ENCODE measurements at regions not wholly inside any gene's neighbourhood (a gene's known extent, or its start where the extent isn't known, plus 50 kb on each side); places are given as distances from the start of the nearest gene placed in this dataset.

- H3K4me3 Mint-ChIP-seq = no peak overlapping the region
- DNase-seq (ENCODE audit: low spot score) = no peak
- H3K4me1 Mint-ChIP-seq (ENCODE audit: low read depth) = no peaks in the 10 kb centered on the region
- no peaks in the 10 kb centered on the region for H3K36me3 Mint-ChIP-seq (ENCODE audit: low read depth)
- intact Hi-C loops (cut with micrococcal nuclease) = no loop called here
- no peak overlapping the region for H3K27ac Mint-ChIP-seq
- peaks cover 4% of the 10 kb centered on the region for H3K27me3 Mint-ChIP-seq (ENCODE audit: insufficient read depth)
- H3K9me3 Mint-ChIP-seq = no peaks in the 10 kb centered on the region
These were observed 53.8 kb upstream of the ASB18 start for GRCh38 chr2:236317938-236318396.

GRCh38 chr2:236318401-236318800 is 54.2 kb upstream of the ASB18 start:
- no peak overlapping the region for H3K4me3 Mint-ChIP-seq

GRCh38 chr2:236319036-236319435 is 54.8 kb upstream of the ASB18 start:
- no peak for DNase-seq (ENCODE audit: low spot score)
- H3K9me3 Mint-ChIP-seq = no peaks in the 10 kb centered on the region
- H3K4me1 Mint-ChIP-seq (ENCODE audit: low read depth) = no peaks in the 10 kb centered on the region
- peaks cover 4% of the 10 kb centered on the region for H3K27me3 Mint-ChIP-seq (ENCODE audit: insufficient read depth)
- H3K27ac Mint-ChIP-seq = no peak overlapping the region
- no peaks in the 10 kb centered on the region for H3K36me3 Mint-ChIP-seq (ENCODE audit: low read depth)
- intact Hi-C loops (cut with micrococcal nuclease) = no loop called here
- H3K4me3 Mint-ChIP-seq = no peak overlapping the region

More at GRCh38 chr2:236318401-236318800, 54.2 kb upstream of the ASB18 start:
- H3K27me3 Mint-ChIP-seq (ENCODE audit: insufficient read depth) = peaks cover 4% of the 10 kb centered on the region
- no peak for DNase-seq (ENCODE audit: low spot score)
- intact Hi-C loops (cut with micrococcal nuclease) = no loop called here
- no peaks in the 10 kb centered on the region for H3K4me1 Mint-ChIP-seq (ENCODE audit: low read depth)
- no peaks in the 10 kb centered on the region for H3K9me3 Mint-ChIP-seq
- H3K36me3 Mint-ChIP-seq (ENCODE audit: low read depth) = no peaks in the 10 kb centered on the region
- H3K27ac Mint-ChIP-seq = no peak overlapping the region

- Mint-ChIP-seq H3K4me3 (no peak overlapping the region), H3K9me3 (no peaks in the 10 kb centered on the region), H3K27me3 (ENCODE audit: insufficient read depth) (peaks cover 2% of the 10 kb centered on the region), H3K36me3 (ENCODE audit: low read depth) (no peaks in the 10 kb centered on the region), H3K4me1 (ENCODE audit: low read depth) (no peaks in the 10 kb centered on the region), H3K27ac (no peak overlapping the region)
- intact Hi-C loops (cut with micrococcal nuclease) = no loop called here
- no peak for DNase-seq (ENCODE audit: low spot score)
These were observed 57.2 kb upstream of the ASB18 start for GRCh38 chr2:236321415-236321814.

GRCh38 chr2:236333417-236334121 is 69.4 kb upstream of the ASB18 start:
- no peaks in the 10 kb centered on the region for H3K36me3 Mint-ChIP-seq (ENCODE audit: low read depth)

GRCh38 chr2:236334122-236334876 is 70.1 kb upstream of the ASB18 start:
- DNase-seq (ENCODE audit: low spot score) = no peak
- no peak overlapping the region for H3K27ac Mint-ChIP-seq
- no peaks in the 10 kb centered on the region for H3K9me3 Mint-ChIP-seq
- H3K4me3 Mint-ChIP-seq = no peak overlapping the region
- no peaks in the 10 kb centered on the region for H3K4me1 Mint-ChIP-seq (ENCODE audit: low read depth)
- H3K36me3 Mint-ChIP-seq (ENCODE audit: low read depth) = no peaks in the 10 kb centered on the region
- intact Hi-C loops (cut with micrococcal nuclease) = no loop called here
- peaks cover 7% of the 10 kb centered on the region for H3K27me3 Mint-ChIP-seq (ENCODE audit: insufficient read depth)

More at GRCh38 chr2:236333417-236334121, 69.4 kb upstream of the ASB18 start:
- Mint-ChIP-seq H3K27ac (no peak overlapping the region), H3K4me1 (ENCODE audit: low read depth) (no peaks in the 10 kb centered on the region), H3K4me3 (no peak overlapping the region), H3K27me3 (ENCODE audit: insufficient read depth) (peaks cover 4% of the 10 kb centered on the region), H3K9me3 (no peaks in the 10 kb centered on the region)
- intact Hi-C loops (cut with micrococcal nuclease) = no loop called here
- no peak for DNase-seq (ENCODE audit: low spot score)

- no peak overlapping the region for H3K4me3 Mint-ChIP-seq
- DNase-seq (ENCODE audit: low spot score) = no peak
- H3K36me3 Mint-ChIP-seq (ENCODE audit: low read depth) = no peaks in the 10 kb centered on the region
- peaks cover 7% of the 10 kb centered on the region for H3K27me3 Mint-ChIP-seq (ENCODE audit: insufficient read depth)
- no peaks in the 10 kb centered on the region for H3K4me1 Mint-ChIP-seq (ENCODE audit: low read depth)
- intact Hi-C loops (cut with micrococcal nuclease) = no loop called here
- H3K9me3 Mint-ChIP-seq = no peaks in the 10 kb centered on the region
- no peak overlapping the region for H3K27ac Mint-ChIP-seq
These were observed 71.7 kb upstream of the ASB18 start for GRCh38 chr2:236335696-236336574.

GRCh38 chr2:236336575-236337464 is 72.6 kb upstream of the ASB18 start:
- H3K9me3 Mint-ChIP-seq = no peaks in the 10 kb centered on the region
- H3K27ac Mint-ChIP-seq = no peak overlapping the region
- H3K4me3 Mint-ChIP-seq = no peak overlapping the region
- intact Hi-C loops (cut with micrococcal nuclease) = no loop called here
- DNase-seq (ENCODE audit: low spot score) = no peak
- no peaks in the 10 kb centered on the region for H3K36me3 Mint-ChIP-seq (ENCODE audit: low read depth)
- no peaks in the 10 kb centered on the region for H3K4me1 Mint-ChIP-seq (ENCODE audit: low read depth)
- H3K27me3 Mint-ChIP-seq (ENCODE audit: insufficient read depth) = peaks cover 7% of the 10 kb centered on the region

GRCh38 chr2:236337465-236338325 is 73.5 kb upstream of the ASB18 start:
- intact Hi-C loops (cut with micrococcal nuclease) = no loop called here
- Mint-ChIP-seq H3K27ac (no peak overlapping the region), H3K9me3 (no peaks in the 10 kb centered on the region), H3K4me1 (ENCODE audit: low read depth) (no peaks in the 10 kb centered on the region), H3K27me3 (ENCODE audit: insufficient read depth) (peaks cover 7% of the 10 kb centered on the region), H3K36me3 (ENCODE audit: low read depth) (no peaks in the 10 kb centered on the region), H3K4me3 (no peak overlapping the region)
- DNase-seq (ENCODE audit: low spot score) = no peak

- Mint-ChIP-seq H3K27me3 (ENCODE audit: insufficient read depth) (peaks cover 7% of the 10 kb centered on the region), H3K36me3 (ENCODE audit: low read depth) (no peaks in the 10 kb centered on the region), H3K9me3 (no peaks in the 10 kb centered on the region), H3K27ac (no peak overlapping the region), H3K4me3 (no peak overlapping the region), H3K4me1 (ENCODE audit: low read depth) (no peaks in the 10 kb centered on the region)
- intact Hi-C loops (cut with micrococcal nuclease) = no loop called here
- no peak for DNase-seq (ENCODE audit: low spot score)
These were observed 74.4 kb upstream of the ASB18 start for GRCh38 chr2:236338495-236339184.

GRCh38 chr2:236340251-236340650 is 76.0 kb upstream of the ASB18 start:
- Mint-ChIP-seq H3K9me3 (no peaks in the 10 kb centered on the region), H3K27ac (no peak overlapping the region), H3K4me1 (ENCODE audit: low read depth) (no peaks in the 10 kb centered on the region), H3K4me3 (no peak overlapping the region), H3K36me3 (ENCODE audit: low read depth) (no peaks in the 10 kb centered on the region), H3K27me3 (ENCODE audit: insufficient read depth) (peaks cover 7% of the 10 kb centered on the region)
- intact Hi-C loops (cut with micrococcal nuclease) = no loop called here
- DNase-seq (ENCODE audit: low spot score) = no peak
